ENCODE measurements at regions not wholly inside any gene's neighbourhood (a gene's known extent, or its start where the extent isn't known, plus 50 kb on each side); places are given as distances from the start of the nearest gene placed in this dataset.

GRCh38 chr18:30489890-30490643, 552.5 kb downstream of the DSC3 start:
- no peaks in the 10 kb centered on the region for H3K4me1 ChIP-seq
- no peaks in the 10 kb centered on the region for H3K9me3 ChIP-seq (replicated peaks)
- no peaks in the 10 kb centered on the region for H3K27me3 ChIP-seq (ENCODE audit: low read depth)
- intact Hi-C loops (cut with micrococcal nuclease) = loop anchor here (10.0 kb wide), 1 partner anchor 65 kb away; no protein-coding TSS in a partner anchor
- no peak for DNase-seq
- no peak for TF ChIP-seq CTCF (IDR thresholded peaks at IDR 0.05; ENCODE audit: borderline replicate concordance)
- no peaks in the 10 kb centered on the region for H3K36me3 ChIP-seq
- no peak overlapping the region for H3K27ac ChIP-seq (replicated peaks)
- no peak overlapping the region for H3K4me3 ChIP-seq

DNA sequence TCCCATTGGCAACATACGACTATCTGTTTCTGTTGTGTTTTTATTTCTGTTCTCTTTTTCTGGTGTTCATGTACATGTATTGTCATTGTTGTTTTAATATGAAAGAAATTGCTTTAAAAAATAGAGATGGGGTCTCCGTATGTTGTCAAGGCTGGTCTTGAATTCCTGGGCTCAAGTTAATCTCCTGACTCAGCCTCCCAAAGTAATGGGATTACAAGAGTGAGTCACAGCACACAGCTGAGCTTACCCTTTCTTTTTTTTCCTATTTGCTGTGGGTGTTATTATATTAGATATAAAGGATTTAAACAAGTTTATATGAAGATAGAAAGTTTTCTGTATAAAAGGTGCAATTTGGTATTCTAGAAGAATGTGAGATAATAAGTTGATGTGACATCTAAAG, 554.6 kb downstream of the DSC3 start:
- TF ChIP-seq CTCF (IDR thresholded peaks at IDR 0.05; ENCODE audit: borderline replicate concordance) = no peak
- H3K4me1 ChIP-seq = no peaks in the 10 kb centered on the region
- intact Hi-C loops (cut with micrococcal nuclease) = loop anchor here (10.0 kb wide), 1 partner anchor 63 kb away; no protein-coding TSS in a partner anchor

DNA sequence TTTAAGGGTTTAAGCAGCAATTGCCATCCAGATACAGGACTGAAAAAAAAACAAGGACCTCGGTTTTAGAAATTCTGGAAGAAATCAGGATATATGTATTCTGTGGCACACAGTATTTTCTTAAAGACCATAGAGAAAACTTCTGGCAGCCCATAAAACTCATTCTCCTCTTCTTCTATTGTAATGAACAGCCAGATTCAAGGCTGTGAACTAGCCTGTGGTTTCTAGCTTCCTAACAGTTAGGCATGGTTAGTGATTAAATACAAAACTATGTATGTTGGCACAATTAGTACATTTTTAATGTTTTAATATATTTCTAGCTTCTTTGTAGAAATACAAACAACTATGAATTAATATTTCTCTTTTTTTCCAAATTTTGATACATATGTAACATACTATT, 555.7 kb downstream of the DSC3 start:
- no peak for DNase-seq
- intact Hi-C loops (cut with micrococcal nuclease) = loop anchor here (10.0 kb wide), 1 partner anchor 62 kb away; no protein-coding TSS in a partner anchor
- no peak overlapping the region for H3K27ac ChIP-seq (replicated peaks)
- H3K4me1 ChIP-seq = no peaks in the 10 kb centered on the region
- H3K4me3 ChIP-seq = no peak overlapping the region
- no peak for TF ChIP-seq CTCF (IDR thresholded peaks at IDR 0.05; ENCODE audit: borderline replicate concordance)
- peaks cover 3% of the 10 kb centered on the region for H3K9me3 ChIP-seq (replicated peaks)
- no peaks in the 10 kb centered on the region for H3K27me3 ChIP-seq (ENCODE audit: low read depth)
- no peaks in the 10 kb centered on the region for H3K36me3 ChIP-seq

More for the DNA sequence above, 554.6 kb downstream of the DSC3 start:
- H3K9me3 ChIP-seq (replicated peaks) = no peaks in the 10 kb centered on the region
- no peak overlapping the region for H3K4me3 ChIP-seq
- H3K27ac ChIP-seq (replicated peaks) = no peak overlapping the region
- H3K27me3 ChIP-seq (ENCODE audit: low read depth) = no peaks in the 10 kb centered on the region
- DNase-seq = no peak
- no peaks in the 10 kb centered on the region for H3K36me3 ChIP-seq

DNA sequence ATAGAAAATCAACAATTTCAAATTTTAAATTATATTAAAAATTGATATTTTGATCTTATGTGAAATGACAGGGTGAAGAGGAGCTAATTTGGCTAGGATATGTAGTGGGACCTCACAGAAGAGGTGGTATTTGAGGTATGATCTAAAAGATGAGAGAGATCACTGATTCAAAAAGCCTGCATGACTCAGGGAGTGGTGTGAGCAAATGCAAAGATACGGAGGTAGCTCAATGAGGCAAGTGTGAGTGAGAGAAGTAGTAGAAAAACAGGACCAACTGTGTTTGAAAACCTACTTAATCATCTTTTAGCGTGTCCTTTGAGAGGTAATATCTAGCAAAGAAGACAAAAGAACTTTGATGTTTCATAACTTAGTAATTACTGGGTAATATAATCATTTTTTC, 557.5 kb downstream of the DSC3 start:
- Histone ChIP-seq H3K4me1 (no peaks in the 10 kb centered on the region), H3K27me3 (ENCODE audit: low read depth) (no peaks in the 10 kb centered on the region), H3K4me3 (no peak overlapping the region), H3K36me3 (no peaks in the 10 kb centered on the region), H3K9me3 (replicated peaks) (peaks cover 7% of the 10 kb centered on the region), H3K27ac (replicated peaks) (no peak overlapping the region)
- TF ChIP-seq CTCF (IDR thresholded peaks at IDR 0.05; ENCODE audit: borderline replicate concordance) = no peak
- no peak for DNase-seq
- intact Hi-C loops (cut with micrococcal nuclease) = loop anchor here (10.0 kb wide), 1 partner anchor 60 kb away; no protein-coding TSS in a partner anchor

- Histone ChIP-seq H3K27me3 (ENCODE audit: low read depth) (no peaks in the 10 kb centered on the region), H3K9me3 (replicated peaks) (peaks cover 7% of the 10 kb centered on the region), H3K36me3 (no peaks in the 10 kb centered on the region), H3K4me1 (no peaks in the 10 kb centered on the region), H3K4me3 (no peak overlapping the region), H3K27ac (replicated peaks) (no peak overlapping the region)
- no peak for DNase-seq
- no peak for TF ChIP-seq CTCF (IDR thresholded peaks at IDR 0.05; ENCODE audit: borderline replicate concordance)
- intact Hi-C loops (cut with micrococcal nuclease) = loop anchor here (10.0 kb wide), 1 partner anchor 57 kb away; no protein-coding TSS in a partner anchor
Observed at GRCh38 chr18:30481871-30482270, 560.7 kb downstream of the DSC3 start.
